GM19438 (cell line): ENCODE measurements at regions not wholly inside any gene's neighbourhood (a gene's known extent, or its start where the extent isn't known, plus 50 kb on each side); places are given as distances from the start of the nearest gene placed in this dataset.

Source experiments
- ATAC-seq: cut with Tn5 transposase; IDR thresholded peaks from one replicate; pipeline ENCODE4 v1.9.1; 2021; ENCODE audit warnings: low read depth; ENCODE audit not compliant: unreplicated experiment

DNA sequence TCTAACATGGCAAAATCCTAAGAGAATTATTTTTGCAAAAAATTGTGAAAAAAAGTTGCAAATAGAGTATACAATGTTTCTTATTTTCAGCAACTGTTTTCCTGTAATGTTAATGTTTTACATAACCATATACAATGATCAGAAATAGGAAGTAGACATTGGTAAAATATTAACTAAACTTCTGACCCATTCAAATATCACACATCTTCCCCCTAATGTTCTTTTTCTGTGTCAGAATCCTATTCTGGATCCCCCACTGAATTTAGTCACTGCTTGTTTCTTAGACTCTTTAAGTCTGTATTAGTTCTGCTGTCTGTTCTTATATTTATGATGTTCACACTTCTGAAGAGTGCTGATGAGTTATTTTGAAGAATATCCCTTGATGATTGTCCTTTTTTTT is 62.0 kb downstream of the HFE start:
- ATAC-seq, result no peak

DNA sequence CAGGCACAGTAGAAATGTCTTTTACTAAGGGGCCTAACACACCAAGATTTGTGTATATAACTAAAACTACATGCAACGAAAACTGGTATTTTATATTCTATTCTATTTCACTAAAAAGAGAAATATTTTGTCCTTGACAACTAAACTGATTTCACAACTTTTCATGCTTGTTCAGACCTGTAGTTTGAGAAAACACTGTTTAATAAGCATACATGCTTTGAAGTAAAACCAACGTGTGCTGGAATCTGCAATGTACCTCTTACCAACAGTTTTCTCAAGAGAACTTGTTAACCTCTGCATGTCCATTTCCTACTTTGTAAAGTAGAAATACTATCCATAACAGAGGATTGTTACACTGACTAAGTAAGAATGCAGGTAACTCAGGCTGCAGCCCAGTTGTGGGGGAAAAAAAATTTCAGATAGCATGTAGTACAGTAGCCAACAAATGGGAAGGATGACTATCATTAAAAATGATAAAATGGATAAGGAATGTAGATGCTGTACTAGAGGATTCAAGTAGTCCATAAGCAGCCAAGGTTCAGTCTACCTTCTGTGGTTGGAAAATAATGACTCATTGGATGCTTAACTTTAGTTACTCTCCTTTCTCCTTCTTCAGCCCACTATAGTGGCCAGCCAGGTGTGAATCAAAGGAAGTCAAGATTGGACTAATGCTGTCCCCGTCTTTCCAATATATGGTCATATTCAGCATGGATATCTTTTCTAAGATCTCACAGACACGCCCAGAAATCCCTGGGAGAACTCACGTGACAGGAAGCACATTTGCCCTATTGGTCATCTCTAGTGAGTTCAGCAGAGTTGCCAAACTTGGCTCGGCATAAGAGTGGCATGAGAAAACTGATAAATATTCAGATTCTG is 65.2 kb downstream of the HFE start:
- no peak for ATAC-seq

DNA sequence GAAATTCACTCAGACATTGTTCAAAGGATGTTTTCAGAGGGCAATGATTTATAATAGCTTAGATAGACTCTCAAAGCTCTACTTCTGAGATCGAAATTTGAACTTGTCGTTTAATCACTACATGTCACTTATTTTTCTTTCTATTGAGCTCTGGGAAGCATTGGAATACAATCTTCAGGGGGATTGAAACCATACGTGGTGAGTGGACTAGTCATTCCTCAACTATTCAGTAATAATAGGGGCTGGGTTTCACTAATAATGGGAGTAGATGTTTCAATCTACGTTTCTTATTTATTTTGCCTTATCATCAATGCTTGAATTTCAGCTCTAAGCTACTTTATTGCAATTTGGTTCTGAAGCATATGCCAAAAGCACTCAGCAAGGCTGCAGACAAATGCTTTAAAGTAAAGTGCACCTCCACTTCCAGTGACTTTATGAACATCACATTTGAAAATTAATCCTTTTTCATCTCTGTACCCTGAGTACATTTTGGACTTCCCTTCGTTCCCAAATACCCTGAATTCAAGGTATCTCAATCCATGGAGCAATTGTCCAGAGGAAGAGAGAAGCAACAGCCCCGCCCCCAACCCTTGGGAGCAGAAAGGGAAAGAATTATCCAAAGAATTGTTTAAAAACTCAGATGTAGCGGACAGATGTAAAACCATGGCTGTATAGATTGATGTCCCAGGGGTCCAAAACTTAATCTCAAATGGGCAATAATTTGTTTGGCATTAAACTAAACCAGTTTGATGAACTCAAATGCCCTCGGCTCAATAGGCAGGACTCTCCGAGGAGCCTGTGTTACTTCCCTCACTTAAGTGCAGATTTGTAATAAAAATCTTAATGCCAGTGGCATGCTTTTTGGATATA is 68.1 kb downstream of the HFE start:
- ATAC-seq, result no peak

DNA sequence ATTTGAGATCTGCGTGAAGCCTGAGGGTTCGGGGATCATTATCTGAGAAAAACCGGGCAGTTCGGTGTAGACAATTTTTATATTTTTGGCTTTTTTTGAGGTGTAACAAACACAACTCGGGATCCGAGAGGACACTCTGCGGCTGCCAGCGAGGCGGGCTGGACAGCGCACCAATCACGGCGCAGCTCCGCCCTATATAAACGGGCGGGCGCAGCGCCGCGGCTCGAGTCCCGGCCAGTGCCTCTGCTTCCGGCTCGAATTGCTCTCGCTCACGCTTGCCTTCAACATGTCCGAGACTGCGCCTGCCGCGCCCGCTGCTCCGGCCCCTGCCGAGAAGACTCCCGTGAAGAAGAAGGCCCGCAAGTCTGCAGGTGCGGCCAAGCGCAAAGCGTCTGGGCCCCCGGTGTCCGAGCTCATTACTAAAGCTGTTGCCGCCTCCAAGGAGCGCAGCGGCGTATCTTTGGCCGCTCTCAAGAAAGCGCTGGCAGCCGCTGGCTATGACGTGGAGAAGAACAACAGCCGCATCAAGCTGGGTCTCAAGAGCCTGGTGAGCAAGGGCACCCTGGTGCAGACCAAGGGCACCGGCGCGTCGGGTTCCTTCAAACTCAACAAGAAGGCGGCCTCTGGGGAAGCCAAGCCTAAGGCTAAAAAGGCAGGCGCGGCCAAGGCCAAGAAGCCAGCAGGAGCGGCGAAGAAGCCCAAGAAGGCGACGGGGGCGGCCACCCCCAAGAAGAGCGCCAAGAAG is 69.0 kb downstream of the HFE start:
- ATAC-seq, result peak; percentile 36

DNA sequence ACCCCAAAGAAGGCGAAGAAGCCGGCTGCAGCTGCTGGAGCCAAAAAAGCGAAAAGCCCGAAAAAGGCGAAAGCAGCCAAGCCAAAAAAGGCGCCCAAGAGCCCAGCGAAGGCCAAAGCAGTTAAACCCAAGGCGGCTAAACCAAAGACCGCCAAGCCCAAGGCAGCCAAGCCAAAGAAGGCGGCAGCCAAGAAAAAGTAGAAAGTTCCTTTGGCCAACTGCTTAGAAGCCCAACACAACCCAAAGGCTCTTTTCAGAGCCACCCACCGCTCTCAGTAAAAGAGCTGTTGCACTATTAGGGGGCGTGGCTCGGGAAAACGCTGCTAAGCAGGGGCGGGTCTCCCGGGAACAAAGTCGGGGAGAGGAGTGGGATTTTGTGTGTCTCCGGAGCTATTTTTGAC is 69.6 kb downstream of the HFE start:
- ATAC-seq, result no peak

DNA sequence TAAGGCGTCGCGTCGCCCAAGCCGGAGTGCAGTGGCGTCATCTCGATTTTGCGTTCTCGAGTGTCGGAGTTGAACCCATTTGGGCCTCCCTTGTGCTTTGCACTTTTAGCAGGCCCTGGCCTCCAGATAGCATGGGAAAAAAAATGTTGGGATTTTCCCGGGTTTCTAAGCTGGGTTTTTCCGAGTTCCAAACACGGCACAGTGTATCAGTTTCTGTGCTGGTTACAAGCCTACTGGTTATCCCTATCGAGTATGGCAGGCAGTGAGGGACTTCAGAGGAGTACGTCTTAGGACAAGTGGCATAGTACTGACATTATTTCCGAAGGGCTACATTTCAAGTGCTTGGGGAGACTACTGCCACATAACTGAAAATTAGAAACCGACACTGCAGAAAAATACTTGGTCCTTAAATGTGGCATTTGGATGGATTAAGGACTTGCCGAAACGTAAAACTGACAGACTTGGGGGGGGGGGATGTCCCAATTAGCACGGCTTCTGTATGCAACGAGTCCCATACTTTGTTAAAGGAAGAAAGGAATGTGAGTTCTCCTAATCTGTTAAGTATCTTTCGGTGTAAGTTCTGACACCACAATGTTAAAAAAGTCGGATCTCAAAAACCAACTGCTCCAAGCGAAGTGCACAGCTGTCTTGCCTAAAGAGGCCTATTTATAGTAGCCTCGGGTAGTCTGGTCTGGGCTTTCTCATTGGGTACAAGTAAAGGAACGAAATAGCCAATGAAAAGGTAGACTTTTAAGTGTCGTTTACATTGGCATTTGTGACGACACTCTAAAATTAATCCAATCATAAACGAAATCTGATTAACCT is 70.2 kb downstream of the HFE start:
- ATAC-seq, result peak; percentile 57

DNA sequence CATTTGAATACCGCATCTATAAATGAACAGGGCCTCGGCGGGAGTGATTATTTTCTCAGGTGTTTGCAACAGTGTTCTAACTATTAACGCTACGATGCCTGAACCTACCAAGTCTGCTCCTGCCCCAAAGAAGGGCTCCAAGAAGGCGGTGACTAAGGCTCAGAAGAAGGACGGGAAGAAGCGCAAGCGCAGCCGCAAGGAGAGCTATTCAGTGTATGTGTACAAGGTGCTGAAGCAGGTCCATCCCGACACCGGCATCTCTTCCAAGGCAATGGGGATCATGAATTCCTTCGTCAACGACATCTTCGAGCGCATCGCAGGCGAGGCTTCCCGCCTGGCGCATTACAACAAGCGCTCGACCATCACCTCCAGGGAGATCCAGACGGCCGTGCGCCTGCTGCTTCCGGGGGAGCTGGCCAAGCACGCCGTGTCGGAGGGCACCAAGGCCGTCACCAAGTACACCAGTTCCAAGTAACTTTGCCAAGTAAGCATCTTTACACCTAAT is 70.9 kb downstream of the HFE start:
- ATAC-seq, result peak; percentile 42

DNA sequence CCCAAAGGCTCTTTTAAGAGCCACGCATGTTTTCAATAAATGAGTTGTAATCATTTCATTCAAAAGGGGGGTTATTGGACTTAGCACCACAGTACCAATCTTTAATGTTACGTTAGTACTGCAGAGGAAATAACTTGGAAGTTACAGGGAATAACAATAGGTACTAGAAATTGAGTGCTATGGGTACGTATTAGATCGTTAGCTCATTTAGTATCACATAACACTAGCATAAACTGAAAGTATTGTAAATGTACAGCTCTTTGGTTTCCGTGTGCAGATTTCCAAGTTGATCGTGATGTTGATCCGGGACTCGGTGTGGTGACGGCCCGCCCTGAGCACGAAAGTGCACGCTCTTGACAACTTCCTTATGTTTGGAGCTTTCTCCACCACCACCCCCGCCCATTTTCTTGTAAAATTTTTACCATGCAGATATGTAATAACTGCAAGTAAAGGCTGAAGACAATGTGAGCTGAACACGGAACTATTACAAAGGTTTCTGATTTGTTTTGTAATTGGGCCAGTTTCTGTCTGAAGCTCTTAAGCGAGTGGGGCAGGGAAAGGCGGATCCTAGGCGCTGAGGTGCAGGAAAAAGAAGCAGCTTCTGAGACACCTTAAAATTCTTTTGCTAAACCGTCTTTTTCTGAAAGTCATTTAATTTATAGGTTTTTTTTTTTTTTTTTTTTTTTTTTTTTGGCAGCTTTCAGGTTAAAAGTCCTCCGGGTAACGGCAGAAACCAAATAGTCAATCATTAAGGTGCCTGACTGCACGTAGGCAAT is 71.5 kb downstream of the HFE start:
- ATAC-seq, result no peak

DNA sequence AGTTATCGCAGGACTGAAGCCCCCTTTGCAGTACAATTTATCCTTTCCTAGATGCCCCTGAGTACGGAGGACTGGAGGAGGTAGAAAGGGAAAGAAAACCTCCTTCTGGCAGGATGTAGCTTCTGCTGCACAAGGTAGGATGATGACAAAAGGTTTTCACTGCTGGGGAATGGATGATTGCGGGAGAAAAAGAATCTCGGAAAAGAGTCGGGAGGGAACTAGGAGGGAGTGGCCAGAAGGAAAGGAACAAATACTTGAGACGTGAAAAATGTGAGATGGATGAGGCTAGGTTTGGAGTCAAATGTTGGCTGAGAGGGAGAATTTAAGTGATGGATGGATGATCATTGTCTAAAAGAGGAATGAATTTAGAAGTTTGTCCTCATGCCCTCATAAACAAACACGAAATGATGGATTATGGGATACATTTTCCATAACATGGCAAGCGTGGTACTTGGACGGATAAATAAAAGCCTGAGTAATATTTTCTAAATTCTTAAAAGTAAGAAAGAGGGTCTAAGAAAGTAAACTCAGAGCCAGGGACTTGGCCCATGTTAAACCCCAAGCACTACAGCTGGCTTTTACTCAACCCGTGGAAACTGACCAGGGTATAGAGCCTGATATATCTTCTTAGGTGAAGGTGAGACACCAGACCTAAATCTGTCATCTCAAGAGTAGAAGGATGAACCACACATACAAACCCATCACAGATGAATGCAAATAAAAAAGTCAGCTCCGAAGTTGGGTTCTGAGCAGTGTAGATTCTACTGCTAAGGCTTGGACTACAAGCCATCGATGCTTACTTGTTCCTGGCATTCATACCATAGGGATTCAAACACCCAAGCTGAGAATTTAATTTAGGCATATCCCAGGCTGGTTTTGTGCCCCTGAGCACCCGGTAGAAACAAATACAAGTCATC is 72.4 kb downstream of the HFE start:
- ATAC-seq, result no peak

DNA sequence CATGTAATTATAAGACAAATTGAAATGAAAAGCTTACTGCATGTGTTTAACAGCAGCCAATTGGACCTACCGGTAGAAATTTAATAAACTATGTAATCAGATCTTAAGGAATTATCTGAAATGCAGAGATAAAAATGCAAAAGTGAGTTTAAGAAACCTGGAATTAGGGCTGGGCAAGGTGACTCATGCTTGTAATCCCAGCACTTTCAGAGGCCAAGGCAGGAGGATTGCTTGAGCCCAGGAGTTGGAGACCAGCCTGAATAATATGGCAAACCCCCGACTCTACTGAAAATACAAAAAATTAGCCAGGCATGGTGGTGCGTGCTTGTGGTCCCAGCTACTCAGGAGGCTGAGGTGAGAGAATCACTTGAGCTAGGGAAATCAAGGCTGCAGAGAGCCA is 74.1 kb downstream of the HFE start:
- ATAC-seq, result no peak

DNA sequence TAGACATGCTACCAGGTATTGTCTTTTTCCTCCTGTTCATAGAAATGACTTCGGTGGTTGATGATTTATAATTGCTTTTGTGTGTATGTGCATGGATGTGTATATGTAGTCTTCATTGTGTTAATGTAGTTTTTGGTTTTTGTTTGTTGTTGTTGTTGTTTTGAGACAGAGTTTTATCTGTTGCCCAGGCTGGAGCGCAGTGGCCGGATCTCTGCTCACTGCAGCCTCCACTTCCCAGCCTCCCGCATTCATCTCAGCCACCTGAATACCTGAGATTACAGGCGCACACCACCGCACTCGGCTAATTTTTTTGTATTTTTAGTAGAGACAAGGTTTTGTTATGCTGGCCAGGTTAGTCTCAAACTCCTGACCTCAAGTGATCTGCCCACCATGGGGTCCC is 75.2 kb downstream of the HFE start:
- no peak for ATAC-seq

DNA sequence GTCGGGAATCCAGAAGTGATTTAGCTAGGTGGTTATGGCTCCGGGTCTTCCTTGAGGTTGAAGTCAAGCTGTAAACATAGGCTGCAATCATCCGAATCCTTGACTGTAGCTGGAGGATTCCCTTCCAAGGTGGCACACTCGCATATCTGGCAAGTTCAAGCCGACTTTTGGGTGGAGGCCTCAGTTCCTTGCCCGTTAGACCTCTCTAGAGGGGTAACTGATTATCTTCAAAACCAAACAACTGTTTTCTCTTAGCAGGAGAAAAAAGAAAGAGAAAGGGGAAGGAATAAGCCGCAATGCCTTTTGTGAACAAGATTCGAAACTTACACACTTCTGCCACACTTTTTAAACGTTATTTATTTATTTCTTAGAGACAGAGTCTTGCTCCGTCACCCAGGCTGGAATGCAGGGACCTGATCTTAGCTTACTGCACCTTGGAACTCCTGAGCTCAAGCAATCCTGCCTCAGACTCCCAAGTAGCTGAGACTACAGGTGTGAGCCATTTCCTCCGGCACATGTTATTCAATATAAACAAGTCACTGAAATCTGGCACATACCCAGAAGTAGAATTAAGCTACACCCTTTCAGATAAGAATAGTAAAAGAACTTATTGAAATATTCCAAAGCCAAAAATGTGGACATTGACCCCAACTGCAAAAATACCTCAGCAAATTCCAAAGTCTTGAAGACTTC is 76.3 kb downstream of the HFE start:
- ATAC-seq, result no peak

DNA sequence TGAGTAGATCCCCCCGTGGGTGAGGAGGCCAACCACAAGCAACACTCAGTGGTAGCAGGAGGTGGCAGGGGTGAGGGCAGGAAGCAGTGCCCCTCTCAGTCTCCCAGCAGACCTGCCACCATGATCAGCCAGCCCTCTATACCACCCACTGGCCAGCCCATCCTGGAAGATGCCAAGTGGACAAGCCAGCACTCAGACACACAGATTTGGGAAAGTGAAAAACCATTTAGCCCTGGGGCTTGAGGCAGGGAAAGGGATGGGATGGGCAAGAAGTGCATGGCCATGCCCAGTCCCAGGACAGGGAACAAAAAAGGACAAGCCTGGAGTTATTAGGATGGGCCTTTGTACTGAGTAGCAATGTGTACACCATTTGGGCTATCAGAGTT is 76.9 kb downstream of the HFE start:
- no peak for ATAC-seq

DNA sequence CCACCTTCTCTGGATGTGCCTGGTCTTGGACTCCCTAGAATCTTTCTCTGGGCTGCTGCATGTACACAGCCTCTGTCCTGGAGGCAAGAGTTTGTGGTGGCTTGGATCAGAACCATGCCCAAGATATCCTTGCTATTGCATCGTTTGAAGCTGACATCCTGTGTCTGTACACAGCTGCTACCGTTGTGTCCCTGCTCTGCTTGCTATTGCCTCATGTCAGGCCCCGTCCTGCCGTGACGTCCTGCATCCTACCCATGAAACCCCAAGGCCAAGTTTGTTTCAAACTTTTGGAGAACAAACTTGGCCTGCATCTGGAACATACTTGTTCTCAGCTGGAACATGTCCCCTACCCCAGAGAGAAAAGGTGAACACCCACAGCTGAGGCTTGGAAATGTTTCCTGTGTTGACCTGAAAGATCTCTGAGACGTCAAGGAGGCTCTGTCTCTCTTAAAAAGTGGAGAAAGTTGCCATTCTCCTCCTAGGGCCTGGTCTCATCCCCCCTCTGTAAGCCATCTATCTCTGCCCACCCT is 78.1 kb downstream of the HFE start:
- no peak for ATAC-seq

DNA sequence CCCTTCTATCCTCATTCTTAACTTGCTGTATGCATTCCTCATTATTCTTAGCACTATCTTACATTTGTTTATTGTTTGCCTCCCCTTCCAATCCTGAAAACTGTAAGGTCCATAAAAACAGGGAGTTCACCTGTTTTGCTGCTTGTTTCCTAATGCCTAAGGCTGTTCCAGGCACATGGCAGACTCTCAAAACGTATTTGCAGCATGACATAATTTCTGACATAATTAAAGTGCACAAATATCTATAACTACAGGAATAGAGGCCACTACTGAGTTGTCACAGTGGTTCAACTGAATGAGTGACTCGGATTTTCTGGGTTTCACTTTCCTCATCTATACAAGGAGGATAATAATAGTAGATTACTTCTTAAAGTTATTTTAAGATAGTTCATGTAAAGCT is 83.0 kb downstream of the HFE start:
- ATAC-seq, result no peak

DNA sequence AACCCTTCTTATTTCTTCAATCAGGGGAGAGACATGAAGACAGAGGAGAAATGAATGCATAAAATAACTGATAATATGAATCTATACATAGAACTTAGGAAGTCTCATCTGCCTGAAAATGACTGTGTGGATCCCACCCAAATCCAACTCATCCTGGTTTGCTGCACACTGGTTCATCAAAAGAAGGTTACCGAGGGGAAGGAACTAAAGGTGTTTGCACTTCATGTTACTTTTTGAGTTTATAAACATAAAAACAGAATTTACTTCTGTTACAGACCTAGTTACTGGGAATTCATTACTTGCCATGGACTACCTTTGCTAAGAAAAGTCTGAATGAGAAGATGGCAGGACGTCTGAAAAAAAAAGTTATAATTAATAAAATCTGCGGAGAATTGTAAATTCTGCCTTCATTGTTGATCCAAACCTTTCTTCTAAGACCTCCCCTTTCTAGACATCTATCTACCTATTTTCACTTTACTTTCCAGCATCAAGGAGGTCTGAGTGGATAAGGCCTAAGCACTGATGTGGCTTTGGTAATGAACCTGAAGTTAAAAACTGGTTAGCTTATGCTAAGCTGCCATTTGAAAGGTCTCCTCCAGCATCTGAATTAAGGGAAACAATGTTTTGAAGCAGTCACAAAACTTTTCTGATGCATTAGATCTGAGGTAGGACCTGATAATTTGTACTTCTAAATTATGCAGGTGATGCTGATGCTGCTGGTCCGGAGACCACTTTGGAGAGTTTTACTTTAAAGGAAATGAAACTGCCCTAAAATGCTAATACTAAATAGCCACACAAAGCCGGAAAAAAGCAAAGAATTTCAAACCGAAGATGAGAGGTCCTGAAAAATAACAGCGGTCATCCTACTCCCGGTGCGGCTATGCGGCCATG is 84.0 kb downstream of the HFE start:
- ATAC-seq, result no peak

DNA sequence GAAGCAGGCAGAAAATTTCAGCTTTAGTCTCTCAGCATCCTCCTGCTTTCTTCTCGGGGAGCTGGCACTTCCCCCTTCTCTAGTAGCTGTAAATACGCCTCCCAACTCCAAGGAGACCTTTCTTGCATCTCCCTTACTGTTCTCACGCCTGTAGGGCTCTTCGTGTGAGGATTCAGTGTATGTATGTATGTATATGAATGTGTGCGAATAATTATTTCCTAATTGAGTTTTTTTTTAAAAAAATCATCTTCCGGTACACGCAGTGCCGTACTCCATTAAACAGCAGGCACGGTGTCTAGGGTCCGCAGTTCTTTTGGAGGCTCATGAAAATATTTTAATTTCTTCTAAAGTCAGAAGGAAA is 85.4 kb downstream of the HFE start:
- peak; percentile 13 for ATAC-seq
